ENCODE measurements at regions not wholly inside any gene's neighbourhood (a gene's known extent, or its start where the extent isn't known, plus 50 kb on each side); places are given as distances from the start of the nearest gene placed in this dataset.

DNA sequence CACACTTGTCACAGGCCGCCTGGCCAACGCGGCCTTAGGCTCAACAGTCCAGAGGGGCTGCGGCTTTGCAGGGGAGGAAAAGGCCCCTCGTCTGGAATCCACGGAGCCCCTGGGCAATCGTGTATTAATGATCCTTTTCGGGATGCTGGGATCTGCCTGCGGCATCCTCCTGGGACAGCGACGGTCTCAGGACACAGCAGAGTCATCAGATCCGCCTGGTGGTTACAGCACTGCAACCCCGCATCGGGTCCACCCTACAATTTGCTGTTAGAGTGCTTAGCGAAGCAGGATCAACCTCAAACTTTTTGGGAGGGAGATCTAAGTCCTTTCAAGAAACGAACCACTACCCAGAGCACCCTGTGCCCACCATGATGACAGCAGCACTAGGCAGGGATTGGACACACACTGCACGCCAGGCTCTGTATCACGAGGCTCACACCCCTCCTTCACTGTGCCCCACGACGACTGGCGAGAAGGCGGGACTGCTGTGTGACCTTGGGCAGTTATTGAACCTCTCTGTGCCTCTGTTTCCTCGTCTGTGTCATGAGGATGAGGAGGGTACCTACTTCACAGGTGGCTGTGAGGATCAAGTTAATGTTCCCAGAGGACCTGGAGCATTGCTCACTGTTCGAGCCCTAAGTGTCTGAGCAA, 100.4 kb upstream of the COL5A1 start:
- TF ChIP-seq POLR2AphosphoS5 (IDR thresholded peaks at IDR 0.05; ENCODE audit: borderline replicate concordance, low read depth, low read length) (no peak), EZH2 (IDR thresholded peaks at IDR 0.05) (no peak)

Data from SK-N-MC (cell line).